ENCODE measurements at regions not wholly inside any gene's neighbourhood (a gene's known extent, or its start where the extent isn't known, plus 50 kb on each side); places are given as distances from the start of the nearest gene placed in this dataset.

- TF ChIP-seq POLR2A (IDR thresholded peaks at IDR 0.05) (no peak), CTCF (IDR thresholded peaks at IDR 0.05) (no peak)
Measured at GRCh38 chr5:122602700-122603099, 172.2 kb upstream of the SNX2 start.

Measured in uterus (tissue), 2 donors.